ENCODE measurements at regions not wholly inside any gene's neighbourhood (a gene's known extent, or its start where the extent isn't known, plus 50 kb on each side); places are given as distances from the start of the nearest gene placed in this dataset.

- DNase-seq, result no peak
These were observed 371.4 kb downstream of the SOX2 start for GRCh38 chr3:182083112-182083511.

GRCh38 chr3:182092662-182093262 is 381.0 kb downstream of the SOX2 start:
- DNase-seq, result no peak

GRCh38 chr3:182094321-182094720 is 382.6 kb downstream of the SOX2 start:
- no peak for DNase-seq

- no peak for DNase-seq
These were observed 393.2 kb downstream of the SOX2 start for GRCh38 chr3:182104881-182105280.

- no peak for DNase-seq
These were observed 394.1 kb downstream of the SOX2 start for GRCh38 chr3:182105875-182106274.

GRCh38 chr3:182108371-182108770 is 396.6 kb downstream of the SOX2 start:
- DNase-seq, result no peak

GRCh38 chr3:182111967-182112366 is 400.2 kb downstream of the SOX2 start:
- no peak for DNase-seq

- DNase-seq, result no peak
These were observed 403.7 kb downstream of the SOX2 start for GRCh38 chr3:182115328-182116015.

GRCh38 chr3:182116386-182116785 is 404.7 kb downstream of the SOX2 start:
- no peak for DNase-seq

- no peak for DNase-seq
These were observed 405.4 kb downstream of the SOX2 start for GRCh38 chr3:182117131-182117530.

GRCh38 chr3:182117583-182117982 is 405.9 kb downstream of the SOX2 start:
- no peak for DNase-seq

- no peak for DNase-seq
These were observed 406.3 kb downstream of the SOX2 start for GRCh38 chr3:182118066-182118465.

- DNase-seq, result no peak
These were observed 409.7 kb downstream of the SOX2 start for GRCh38 chr3:182121401-182121800.

GRCh38 chr3:182122779-182123178 is 411.1 kb downstream of the SOX2 start:
- no peak for DNase-seq

GRCh38 chr3:182124187-182124586 is 412.5 kb downstream of the SOX2 start:
- no peak for DNase-seq

- DNase-seq, result no peak
These were observed 413.0 kb downstream of the SOX2 start for GRCh38 chr3:182124716-182125115.

GRCh38 chr3:182129740-182130139 is 418.0 kb downstream of the SOX2 start:
- DNase-seq, result no peak

GRCh38 chr3:182133752-182134151 is 422.0 kb downstream of the SOX2 start:
- DNase-seq, result no peak

- DNase-seq, result no peak
These were observed 423.3 kb downstream of the SOX2 start for GRCh38 chr3:182135056-182135455.

GRCh38 chr3:182136008-182136910 is 424.5 kb downstream of the SOX2 start:
- DNase-seq, result no peak

- no peak for DNase-seq
These were observed 426.7 kb downstream of the SOX2 start for GRCh38 chr3:182138393-182138792.

GRCh38 chr3:182139627-182140357 is 428.1 kb downstream of the SOX2 start:
- no peak for DNase-seq

GRCh38 chr3:182142928-182143327 is 431.2 kb downstream of the SOX2 start:
- no peak for DNase-seq
